Choroid plexus epithelial cell (primary cell): ENCODE measurements at regions not wholly inside any gene's neighbourhood (a gene's known extent, or its start where the extent isn't known, plus 50 kb on each side); places are given as distances from the start of the nearest gene placed in this dataset.

Source experiments
- DNase-seq: peaks from one replicate; pipeline ENCODE4 v3.0.0-alpha.2; 2010; ENCODE audit warnings: low read depth
- H3K4me3 ChIP-seq: 2 replicates; pipeline ENCODE4 v1.5.1; 2011; ENCODE audit warnings: low read depth, mild to moderate bottlenecking, control low read depth, low read length, moderate library complexity
- TF ChIP-seq, protein P1 (sequence below): conservative IDR thresholded peaks from 2 replicates; pipeline ENCODE4 v1.5.1; 2011; ENCODE audit warnings: low read depth, mild to moderate bottlenecking, control low read depth, inconsistent platforms, low read length, moderate library complexity

DNA sequence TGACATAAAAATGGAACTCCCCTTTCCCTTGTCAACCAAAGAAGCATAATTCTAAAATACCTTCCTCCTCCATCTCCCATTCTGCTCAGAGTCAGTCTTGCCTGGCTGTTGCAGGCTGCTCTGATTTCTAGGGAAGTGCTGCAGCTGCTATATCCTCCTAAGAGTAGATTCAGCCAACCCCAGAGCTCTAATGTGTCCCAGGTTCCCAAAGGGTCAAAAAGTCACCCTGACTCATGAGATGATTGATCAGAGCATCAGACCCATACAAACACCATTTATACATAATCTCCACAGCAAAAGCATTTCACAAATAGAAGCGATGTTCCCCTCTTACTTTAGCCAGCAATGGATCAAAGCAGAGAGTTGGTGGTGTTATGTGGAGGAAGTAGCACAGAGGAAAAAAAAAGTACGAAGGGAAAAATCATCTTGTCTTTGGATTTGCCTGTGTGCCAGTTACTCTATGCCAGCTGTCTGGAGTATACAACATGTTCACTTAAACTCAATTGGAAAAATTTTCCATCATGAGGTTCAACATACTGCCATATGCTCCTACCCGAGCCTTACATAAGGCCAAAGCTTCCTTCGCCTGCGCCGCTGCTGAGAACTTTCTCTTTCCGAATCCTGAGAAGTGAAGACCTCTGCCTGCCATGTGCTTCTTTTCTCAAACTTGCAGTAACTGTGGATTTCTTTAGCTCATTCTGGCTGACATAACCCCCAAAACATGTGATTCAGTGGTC, 258.0 kb downstream of the TLE4 start:
- H3K4me3 ChIP-seq = no peak overlapping the region
- TF ChIP-seq, protein P1, sequence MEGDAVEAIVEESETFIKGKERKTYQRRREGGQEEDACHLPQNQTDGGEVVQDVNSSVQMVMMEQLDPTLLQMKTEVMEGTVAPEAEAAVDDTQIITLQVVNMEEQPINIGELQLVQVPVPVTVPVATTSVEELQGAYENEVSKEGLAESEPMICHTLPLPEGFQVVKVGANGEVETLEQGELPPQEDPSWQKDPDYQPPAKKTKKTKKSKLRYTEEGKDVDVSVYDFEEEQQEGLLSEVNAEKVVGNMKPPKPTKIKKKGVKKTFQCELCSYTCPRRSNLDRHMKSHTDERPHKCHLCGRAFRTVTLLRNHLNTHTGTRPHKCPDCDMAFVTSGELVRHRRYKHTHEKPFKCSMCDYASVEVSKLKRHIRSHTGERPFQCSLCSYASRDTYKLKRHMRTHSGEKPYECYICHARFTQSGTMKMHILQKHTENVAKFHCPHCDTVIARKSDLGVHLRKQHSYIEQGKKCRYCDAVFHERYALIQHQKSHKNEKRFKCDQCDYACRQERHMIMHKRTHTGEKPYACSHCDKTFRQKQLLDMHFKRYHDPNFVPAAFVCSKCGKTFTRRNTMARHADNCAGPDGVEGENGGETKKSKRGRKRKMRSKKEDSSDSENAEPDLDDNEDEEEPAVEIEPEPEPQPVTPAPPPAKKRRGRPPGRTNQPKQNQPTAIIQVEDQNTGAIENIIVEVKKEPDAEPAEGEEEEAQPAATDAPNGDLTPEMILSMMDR = no peak
- DNase-seq = no peak

DNA sequence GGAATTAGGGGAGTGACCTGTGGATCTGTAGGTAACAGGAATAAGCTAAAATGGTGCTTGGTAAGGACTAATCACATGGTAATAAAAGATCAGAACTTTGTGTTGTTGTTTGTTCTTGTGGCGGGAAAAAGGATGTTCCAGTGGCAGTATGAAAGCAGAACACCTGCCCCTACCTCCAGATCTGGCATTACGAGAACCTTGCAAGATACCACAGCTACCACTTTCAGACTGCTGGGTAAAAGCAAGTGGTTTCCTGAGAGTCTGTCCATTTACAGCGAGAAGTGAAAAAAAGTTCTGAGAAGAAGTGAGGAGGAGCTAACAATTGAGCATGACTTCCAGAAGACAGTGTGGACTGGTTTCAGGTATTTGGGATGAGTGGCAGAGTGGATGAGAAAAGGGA, 252.5 kb downstream of the TLE4 start:
- TF ChIP-seq, protein P1 = no peak
- no peak overlapping the region for H3K4me3 ChIP-seq
- no peak for DNase-seq

DNA sequence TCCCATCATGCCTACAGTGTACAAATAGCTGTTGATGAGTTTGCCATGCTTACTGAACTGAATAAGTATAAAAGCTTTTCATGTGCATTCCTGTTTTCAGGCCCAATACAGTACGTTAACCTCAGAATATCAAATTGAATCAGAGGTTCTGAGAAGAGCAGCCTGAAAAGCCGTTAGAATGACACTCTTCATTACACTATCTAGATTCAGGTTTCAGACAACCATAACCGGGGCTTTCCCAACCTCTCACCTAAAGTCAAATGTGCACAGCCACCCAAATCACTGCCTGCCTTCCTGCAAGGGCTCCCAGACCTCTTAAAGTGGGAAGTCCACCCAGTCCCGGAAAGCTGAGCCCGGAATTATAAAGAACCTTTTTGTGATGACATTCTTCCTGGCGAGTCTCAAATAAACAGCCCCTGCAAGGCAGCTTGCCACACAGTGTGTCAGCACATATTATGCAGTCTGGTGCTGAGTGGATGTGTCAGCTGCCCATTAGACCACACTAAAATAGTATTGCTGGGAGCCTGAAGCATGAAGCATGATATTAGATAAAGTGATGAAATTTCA, 245.8 kb downstream of the TLE4 start:
- TF ChIP-seq, protein P1 = no peak
- no peak for DNase-seq

DNA sequence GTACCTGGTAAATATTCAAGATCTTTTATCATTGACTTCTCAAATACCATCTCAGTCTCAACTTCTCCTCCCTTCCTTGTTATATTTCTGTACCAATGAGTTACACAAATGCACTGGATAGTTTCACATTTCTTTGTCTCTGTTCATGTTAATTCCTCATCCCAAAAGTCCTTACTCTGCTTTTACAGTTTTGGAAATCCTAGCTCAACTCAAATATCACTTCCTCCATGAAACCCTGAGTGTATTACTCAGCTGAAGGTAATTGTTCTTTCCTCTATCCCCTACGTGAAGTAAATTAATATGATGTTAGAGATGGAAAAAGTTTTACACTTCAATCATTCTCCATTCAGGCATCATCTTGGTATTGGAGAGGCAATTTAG, 241.5 kb downstream of the TLE4 start:
- no peak for DNase-seq
- H3K4me3 ChIP-seq = no peak overlapping the region
- TF ChIP-seq, protein P1 = no peak

More for the DNA sequence above, 245.8 kb downstream of the TLE4 start:
- H3K4me3 ChIP-seq = no peak overlapping the region

DNA sequence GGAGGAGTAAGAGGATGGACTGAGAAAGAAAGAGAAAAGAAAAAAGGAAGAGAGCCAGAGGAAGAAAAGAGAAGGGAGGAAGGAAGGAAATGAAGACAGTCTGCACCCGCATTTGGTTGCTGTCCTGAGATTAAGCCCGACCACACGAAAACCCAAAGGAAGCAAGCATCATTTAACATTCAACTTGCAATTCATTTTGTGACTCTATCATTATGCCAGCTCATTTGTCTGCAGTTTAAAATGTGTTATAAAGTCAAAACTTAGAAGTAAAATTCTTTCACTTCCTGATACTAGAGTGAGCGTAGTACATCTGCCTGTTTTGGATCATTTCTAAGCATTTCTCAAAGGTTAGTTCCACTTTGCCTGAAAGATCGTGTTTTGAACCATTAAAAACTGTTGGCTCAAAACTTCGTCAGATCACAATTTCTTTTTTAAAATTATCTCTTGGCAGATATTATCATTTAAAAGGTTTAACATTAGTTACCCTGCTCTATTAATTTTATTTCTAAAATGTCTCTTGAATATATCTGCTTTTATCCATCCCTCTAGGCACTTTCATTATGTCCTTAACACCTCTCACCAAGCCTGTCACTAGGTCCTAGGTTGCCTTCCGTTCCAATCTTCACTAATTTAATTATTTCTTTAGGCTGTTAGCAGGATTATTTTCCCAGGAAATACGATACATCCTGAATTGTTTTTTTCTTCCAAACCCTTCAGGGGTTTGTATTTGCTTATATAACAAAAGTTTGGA, 240.9 kb downstream of the TLE4 start:
- DNase-seq = no peak
- no peak overlapping the region for H3K4me3 ChIP-seq
- TF ChIP-seq, protein P1 = no peak

DNA sequence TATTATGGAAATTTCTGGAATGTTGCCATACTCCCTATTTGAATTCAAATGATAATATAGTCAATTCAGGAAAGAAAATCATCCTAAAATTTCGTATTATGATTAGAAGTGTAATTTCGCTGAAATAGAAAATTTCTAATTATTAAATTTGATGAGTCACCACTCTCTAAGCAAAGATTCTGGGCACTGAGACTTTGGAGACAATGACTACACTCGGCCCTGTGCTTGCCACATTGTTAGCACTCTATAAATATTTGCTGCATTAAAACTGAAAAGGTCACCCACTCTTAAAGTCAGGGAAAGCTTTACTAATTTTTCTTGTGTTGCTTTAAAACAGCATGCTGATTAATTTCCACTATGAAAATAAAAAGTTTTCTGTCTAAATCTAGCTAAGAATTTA, 240.3 kb downstream of the TLE4 start:
- TF ChIP-seq, protein P1 = no peak
- no peak overlapping the region for H3K4me3 ChIP-seq
- DNase-seq = no peak
